ENCODE measurements at regions not wholly inside any gene's neighbourhood (a gene's known extent, or its start where the extent isn't known, plus 50 kb on each side); places are given as distances from the start of the nearest gene placed in this dataset.

DNA sequence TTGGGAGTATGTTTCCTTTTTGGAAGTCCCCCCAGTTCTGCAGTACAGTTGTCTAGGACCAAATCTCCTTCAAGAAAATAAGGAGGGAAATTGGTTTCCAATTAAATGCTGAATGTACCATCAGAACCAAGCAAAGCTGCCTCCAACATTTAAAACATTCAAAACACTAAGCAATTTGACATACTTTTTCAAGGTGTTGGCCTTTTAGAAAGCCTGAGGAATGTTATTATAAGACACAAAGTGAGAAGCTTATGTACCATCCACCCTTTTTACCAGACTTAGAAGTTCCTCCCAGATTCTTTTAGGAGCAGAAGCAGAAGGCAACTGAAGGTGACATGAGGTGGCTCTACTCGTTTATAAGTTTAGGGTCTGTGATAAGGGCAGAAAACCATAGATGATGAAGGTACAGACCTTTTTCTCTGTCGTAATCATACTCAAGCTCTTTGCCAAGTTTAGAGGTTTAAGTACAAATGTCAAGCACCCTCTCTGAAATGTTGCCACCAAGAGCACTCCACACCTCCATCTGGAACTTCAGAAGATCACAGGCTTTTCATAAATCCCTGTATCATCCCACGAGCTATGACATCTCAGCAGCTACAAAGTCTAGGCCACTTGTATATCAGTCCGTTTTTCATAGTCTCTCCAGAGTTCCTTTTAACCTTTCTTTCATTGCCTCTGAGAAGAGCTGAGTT is 282.5 kb upstream of the THBS1 start:
- no peak for DNase-seq

GRCh38 chr15:39299486-39300267 is 281.2 kb upstream of the THBS1 start:
- DNase-seq, result no peak

DNA sequence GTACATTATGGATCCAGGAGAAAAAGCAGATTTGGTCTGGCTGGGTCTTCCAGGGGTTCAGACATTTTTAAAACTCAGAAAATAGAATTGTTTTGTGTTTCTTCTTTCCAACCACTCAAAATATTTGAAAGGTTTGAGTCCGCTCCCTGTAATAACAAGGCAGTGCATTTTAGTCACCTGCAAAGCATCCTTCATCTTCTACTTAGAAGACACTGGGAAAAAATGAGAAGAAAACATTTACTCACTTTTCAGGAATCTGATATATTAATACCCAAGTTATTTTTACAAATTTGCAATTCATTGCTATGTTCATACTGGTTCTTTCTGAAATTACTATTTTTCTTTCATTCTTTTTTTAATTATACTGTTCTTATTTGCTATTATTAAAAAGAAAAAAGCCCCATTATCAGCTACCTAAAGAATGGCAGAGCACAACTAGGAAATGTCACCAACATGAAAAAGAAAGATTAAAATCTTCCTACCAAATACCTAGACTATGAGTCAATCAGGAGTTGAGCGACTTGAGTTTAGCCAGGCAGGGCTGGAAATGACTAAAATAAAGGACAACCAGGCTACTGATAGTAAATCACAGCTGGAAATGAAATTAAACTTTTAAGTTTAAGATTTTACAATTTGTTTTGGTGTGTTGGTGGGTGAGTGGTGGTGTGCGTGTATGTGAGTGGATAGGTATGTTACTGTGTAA is 280.3 kb upstream of the THBS1 start:
- no peak for DNase-seq

DNA sequence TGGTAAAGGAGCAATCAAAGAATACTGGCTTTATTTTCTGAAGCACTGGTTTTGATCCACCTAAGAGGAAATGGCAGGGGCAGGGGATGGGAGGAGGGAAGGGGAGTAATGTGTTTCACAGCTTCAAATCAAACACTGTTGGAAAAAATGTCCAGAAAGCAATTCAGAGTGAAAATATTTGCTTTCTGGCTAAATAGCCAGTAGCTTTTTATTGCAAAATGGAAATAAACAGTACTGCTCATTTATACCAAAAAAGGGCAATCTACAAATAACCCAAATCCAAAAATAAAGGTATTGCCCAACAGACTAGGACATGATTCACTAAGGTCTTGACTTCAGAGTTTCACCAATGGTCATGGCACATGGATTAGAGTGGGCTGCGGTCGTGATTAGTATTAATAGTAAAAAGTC is 279.3 kb upstream of the THBS1 start:
- DNase-seq, result no peak

DNA sequence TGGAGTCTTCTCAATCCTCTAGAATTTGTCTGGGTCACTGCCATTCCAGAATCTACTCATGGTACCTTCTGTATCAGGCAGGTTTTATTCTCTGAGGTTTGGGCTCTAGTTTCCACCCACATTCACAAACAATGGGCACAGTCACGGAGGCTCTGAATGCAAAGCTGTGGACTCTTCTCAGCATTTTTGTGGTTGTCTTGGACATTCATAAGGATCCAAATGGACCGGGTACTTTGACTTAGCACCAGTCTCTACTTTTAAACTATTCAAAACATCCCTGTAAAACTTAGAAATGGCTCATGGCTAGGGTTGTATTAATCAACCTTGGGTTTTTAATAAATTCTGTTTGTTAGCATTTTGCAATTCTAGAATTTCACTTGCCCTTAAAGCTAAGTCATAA is 277.9 kb upstream of the THBS1 start:
- DNase-seq, result no peak

- DNase-seq, result no peak
Observed at GRCh38 chr15:39304201-39304841, 276.6 kb upstream of the THBS1 start.

- no peak for DNase-seq
Observed at GRCh38 chr15:39304931-39305728, 275.7 kb upstream of the THBS1 start.

DNA sequence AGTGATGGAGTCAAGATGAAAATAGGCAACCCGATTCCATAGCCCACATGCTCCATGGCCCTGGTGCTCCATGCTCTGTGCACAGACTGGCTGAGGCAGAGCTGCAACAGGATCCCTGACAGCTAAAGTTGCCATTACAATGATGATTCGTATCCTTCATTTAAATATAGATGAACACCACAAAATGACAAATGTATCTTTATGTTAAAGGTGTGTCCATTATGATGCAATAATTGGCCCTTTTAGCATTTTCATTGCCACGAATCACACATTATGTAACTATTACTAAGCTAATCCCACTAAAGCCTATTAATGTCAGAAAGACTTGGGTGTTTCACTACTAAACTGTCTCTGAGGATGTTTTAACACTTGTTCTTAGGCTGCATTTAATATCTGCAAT is 270.2 kb upstream of the THBS1 start:
- no peak for DNase-seq

DNA sequence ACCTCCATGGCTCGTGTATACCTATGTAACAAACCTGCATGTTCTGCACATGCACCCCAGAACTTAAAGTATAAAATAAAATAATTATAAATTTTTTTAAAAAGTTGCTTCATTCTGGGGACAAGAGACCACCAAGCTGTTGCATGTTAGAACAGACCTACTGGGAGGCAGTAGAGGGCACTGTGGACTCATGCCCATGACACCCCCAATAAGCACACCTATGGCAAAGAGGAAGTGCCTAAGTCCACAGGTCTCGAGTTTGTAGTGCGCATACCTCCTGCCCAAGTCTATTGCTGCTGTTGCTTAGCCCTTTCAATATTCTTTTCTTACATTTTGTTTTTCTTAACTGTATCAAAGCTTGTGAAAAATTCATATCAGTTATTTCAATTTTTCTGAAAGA is 267.9 kb upstream of the THBS1 start:
- DNase-seq, result no peak

GRCh38 chr15:39313467-39313866 is 267.4 kb upstream of the THBS1 start:
- no peak for DNase-seq

GRCh38 chr15:39313881-39314280 is 267.0 kb upstream of the THBS1 start:
- DNase-seq, result no peak

DNA sequence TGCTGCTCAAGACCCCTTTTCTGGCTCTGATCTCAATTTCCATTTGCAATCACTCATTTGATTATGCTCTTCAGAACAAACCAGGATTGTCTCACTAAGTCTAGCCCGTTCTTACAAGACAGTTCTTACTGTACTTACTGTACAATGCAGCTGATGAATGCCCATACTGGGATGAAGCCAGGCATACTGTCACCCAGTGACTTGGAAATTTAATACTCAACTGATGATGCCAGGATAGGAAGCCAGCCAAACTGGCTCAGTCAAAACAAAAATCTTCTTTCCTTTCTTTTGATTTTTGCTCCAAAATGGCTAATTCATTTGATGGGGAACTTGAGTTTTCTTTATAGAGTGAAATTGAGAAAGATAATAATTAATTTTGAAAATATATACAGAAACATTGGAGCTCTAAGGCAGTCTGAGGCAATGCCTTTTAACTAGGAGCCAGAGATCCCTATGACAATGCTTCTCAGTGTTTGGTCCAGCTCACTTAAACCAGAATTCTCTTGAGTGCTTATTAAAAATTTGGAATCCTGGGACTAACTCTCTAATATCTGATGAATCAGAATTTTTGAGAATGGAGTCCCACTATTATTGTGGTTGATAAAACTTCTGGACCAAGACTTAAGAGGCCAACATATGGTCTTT is 265.6 kb upstream of the THBS1 start:
- DNase-seq, result no peak

DNA sequence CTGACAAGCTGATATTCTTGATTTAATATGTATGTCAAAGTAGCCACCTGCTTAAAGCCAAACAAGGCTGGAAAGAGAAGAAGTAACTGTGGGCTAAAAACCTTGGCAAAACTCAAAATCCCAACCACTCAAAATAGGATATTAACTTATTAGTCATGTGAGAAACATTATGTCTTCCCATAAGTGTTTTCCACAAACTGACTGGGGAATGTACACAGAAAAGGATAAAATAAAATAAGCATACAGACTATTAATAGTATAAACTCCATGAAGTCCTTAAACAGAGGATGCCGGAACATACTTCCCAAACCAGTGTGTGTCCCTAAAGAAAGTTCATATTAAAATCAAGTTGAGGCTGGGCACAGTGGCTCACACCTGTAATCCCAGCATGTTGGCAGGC is 263.7 kb upstream of the THBS1 start:
- no peak for DNase-seq

DNA sequence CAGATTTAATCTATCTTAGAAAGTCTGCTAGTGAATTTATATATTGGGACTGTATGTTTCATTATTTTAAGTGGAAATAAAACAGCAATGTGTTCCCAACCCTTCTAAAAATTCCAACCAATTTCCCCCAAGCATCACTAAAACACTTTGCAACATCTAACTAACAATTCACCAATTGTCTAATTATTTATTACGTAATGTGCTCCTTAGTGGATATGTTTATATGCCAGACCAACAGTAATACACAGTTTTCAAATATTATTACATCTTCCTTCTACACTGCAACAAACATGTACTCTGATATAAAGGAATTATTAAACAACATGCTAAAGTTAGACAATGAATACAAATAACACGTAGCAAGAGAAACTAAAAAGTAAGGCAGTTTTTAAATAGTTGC is 262.6 kb upstream of the THBS1 start:
- DNase-seq, result no peak

- DNase-seq, result no peak
Observed at GRCh38 chr15:39320355-39320754, 260.5 kb upstream of the THBS1 start.

GRCh38 chr15:39320886-39321285 is 260.0 kb upstream of the THBS1 start:
- DNase-seq, result no peak

GRCh38 chr15:39321977-39322376 is 258.9 kb upstream of the THBS1 start:
- DNase-seq, result no peak

- DNase-seq, result no peak
Observed at GRCh38 chr15:39323157-39323556, 257.7 kb upstream of the THBS1 start.

- DNase-seq, result no peak
Observed at GRCh38 chr15:39323706-39324105, 257.2 kb upstream of the THBS1 start.

DNA sequence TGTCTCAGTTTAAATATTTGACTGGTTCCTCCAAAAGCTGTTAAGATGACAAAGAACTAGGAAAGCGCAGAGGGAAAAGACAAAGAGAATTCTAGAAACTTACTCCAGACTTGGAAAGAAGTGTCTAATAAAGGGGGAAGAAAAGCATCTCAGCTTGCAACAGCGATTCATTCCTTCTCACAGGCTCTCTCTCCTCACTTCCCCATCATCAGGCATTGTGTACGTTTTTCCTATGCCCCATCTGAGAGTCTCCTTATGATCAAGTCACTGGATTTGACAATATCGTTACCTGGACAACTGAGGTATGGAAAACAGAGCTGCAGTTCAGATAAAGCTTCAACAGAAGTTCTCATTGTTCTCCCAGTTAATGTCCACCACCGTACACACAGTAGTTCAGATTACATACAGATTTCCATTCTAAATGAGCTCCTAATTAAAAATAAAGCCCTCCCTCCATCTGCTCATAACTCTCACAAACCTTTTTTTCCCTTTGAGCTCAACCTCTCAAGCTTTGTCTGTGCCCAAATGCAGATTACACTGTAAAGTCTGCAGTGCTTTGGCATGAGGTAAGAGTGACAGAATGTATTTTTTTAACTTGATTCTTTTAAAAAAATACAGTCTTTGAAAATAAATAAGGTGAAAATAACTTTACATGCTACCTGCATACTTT is 254.4 kb upstream of the THBS1 start:
- DNase-seq, result no peak

- no peak for DNase-seq
Observed at GRCh38 chr15:39327005-39327730, 253.7 kb upstream of the THBS1 start.

All from NCI-H1436 treated with DMSO at 0.1 percent for 48 hours (cell line).